Epithelial cell of proximal tubule (primary cell): ENCODE measurements at regions not wholly inside any gene's neighbourhood (a gene's known extent, or its start where the extent isn't known, plus 50 kb on each side); places are given as distances from the start of the nearest gene placed in this dataset.
A peak's percentile ranks its signal among the peaks of the same experiment; 100 is the strongest.

ENCODE experiments used
- DNase-seq: peaks from one replicate; pipeline ENCODE4 v3.0.0-alpha.2; 2011; ENCODE audit warnings: low read depth
- H3K4me3 ChIP-seq: 2 replicates; pipeline ENCODE4 v1.5.1; 2011; ENCODE audit warnings: low read depth, mild to moderate bottlenecking, low read length
- CTCF ChIP-seq: conservative IDR thresholded peaks from 2 replicates; pipeline ENCODE4 v1.5.1; 2012; ENCODE audit warnings: low read depth, mild to moderate bottlenecking, low read length

DNA sequence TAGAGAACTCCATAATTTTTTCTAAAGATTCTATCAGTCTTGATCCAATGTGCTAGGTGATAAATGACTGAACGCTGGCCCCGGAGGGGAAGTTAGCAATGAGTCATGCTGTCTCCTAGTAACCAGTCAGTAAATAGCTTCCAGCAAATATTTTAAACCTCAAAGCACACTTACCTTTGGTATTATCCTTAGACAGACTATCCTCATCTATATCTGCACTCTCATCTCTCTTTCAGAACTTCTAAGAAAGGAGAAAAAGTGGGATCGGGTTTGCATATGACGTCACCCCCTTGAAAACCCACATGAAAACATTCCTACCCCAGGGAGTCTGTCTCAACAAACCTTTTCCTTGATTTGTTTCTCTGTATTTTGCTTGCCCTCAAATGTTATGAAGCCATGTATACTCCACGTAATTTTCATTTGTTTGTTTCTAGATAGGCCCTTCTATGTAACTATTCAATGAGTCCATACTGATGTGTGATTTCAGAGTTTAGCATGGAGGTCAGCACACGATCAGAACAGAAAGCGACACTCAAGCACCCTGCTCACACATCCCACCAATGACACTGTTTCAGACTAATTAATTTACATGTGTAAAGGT lies 174.9 kb upstream of the NRP1 start:
- no peak overlapping the region for H3K4me3 ChIP-seq
- DNase-seq: peak; percentile 72
- no peak for TF ChIP-seq CTCF

GRCh38 chr10:33507662-33508425 lies 173.4 kb upstream of the NRP1 start:
- no peak overlapping the region for H3K4me3 ChIP-seq
- DNase-seq: no peak
- TF ChIP-seq CTCF: no peak

GRCh38 chr10:33506838-33507661 lies 172.6 kb upstream of the NRP1 start:
- H3K4me3 ChIP-seq: no peak overlapping the region
- TF ChIP-seq CTCF: no peak
- no peak for DNase-seq

DNA sequence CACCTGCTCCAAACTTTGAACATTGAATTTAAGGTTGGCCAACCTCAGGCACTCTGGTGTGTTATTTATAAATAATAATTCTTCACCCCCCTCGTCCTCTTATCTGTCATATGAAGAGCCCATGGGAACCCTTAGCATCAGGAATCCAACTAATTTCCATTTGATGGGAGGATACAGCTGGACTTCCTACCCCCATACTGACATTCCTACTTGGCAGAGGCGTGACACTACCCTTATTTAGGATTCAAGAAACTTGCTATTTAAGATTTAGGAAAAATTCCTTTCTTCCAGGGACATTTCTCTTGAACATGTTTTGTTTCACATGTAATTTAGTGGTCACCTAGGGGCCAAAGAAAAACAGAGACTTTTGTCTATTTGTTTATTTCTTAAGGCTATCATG lies 171.9 kb upstream of the NRP1 start:
- no peak for TF ChIP-seq CTCF
- H3K4me3 ChIP-seq: no peak overlapping the region
- DNase-seq: no peak

GRCh38 chr10:33501161-33501560 lies 166.7 kb upstream of the NRP1 start:
- no peak for DNase-seq
- TF ChIP-seq CTCF: no peak
- no peak overlapping the region for H3K4me3 ChIP-seq

DNA sequence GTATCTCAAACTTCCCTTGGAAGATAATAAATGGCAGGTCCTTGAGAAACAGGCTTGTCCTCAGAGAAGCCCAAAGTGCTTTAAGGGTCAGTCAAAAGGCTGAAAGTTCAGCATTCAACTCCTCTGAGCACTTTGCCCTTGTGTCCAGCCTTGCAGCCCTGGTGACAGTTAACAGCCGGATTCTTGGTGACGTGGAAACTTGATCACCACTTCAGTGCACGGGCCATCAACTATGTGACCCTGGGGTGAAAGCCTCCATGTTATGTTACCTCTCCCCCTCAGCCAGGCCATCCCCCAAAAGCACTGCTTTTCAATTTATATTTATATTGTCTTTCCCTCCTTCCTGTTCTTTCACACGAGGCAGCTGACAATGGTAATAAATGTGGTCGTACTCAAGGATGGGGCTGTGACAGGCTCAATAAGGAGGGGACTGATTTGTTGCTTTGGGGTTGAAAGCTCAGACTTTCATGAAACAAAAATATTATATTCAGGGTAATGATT lies 164.0 kb upstream of the NRP1 start:
- no peak overlapping the region for H3K4me3 ChIP-seq
- no peak for DNase-seq
- no peak for TF ChIP-seq CTCF
